Posterior cingulate gyrus (tissue), 11 donors: ENCODE measurements at regions not wholly inside any gene's neighbourhood (a gene's known extent, or its start where the extent isn't known, plus 50 kb on each side); places are given as distances from the start of the nearest gene placed in this dataset.
A peak's percentile ranks its signal among the peaks of the same experiment; 100 is the strongest.
"Not testable (repeated sequence)": the region's sequence is repeated elsewhere in the genome, so short reads cannot be mapped to it uniquely, and the experiment has no call there.

Experiments
- DNase-seq, 10 donors: peaks; one replicate each; pipeline versions ENCODE4 v3.0.0 to v3.0.0-alpha.2; 2020 to 2021; ENCODE audit warnings: mixed read lengths in 3 of 10
- intact Hi-C: fragments of 100-400 bp; cut with DNase I; formaldehyde crosslinking; loops from one replicate; pipeline ENCODE4 v1.15.1; 2023

DNA sequence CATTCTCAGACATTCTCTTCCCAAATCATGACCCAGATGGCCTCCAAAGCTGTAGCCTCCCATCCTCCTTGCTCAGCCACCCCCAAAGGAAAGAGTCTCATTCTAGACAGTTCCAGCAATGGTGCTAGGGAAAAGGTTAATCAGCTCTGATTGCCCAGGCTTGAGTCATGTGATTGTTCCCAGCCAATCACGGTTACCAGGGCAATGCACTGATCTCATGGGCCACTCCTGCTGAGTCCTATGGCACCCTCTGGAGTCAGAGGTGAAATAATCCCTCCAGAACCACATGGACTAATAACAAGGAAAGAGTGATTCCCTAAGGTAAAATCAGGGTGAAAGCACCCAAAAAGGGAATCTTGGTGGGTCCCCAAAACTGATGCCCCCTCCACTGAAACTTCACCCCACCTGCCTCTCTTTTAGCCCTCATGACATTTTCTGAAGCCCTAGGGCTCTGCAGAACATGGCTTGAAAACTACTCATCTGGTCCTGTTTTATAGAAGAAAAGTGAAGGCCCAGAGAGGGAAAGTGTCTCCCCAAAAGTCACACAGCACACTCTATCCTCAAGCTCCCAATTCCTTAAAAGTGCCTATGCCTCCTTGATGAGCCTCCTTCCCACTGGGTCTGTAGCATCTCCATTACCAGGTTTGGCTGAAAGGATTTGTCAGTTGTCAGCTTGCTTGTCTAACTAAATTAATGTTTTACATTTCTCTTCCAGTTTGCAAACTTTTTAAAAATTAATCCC is 203.7 kb downstream of the MN1 start:
- intact Hi-C loops: no loop called here
- peak in 1 of 10 donors; percentile 11 for DNase-seq

DNA sequence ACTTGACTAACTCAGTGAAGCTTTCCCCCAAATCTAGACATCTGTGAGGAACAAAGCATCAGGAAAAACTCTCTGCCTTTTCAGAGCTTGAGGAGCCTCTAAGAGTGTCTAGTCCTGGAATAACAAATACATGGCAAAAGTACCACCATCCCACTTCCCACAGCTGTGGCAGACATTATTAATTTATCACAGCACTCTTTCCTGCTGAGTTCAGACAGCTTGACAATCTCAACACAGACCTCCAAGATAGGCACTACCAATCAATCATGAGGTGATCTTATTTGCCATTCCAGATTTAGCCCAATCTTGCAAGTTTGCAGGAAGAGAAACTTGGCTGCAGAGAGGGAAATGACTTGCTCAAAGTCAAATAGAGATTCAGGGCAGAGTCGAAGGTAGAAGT is 202.8 kb downstream of the MN1 start:
- intact Hi-C loops: no loop called here
- DNase-seq: no peak

DNA sequence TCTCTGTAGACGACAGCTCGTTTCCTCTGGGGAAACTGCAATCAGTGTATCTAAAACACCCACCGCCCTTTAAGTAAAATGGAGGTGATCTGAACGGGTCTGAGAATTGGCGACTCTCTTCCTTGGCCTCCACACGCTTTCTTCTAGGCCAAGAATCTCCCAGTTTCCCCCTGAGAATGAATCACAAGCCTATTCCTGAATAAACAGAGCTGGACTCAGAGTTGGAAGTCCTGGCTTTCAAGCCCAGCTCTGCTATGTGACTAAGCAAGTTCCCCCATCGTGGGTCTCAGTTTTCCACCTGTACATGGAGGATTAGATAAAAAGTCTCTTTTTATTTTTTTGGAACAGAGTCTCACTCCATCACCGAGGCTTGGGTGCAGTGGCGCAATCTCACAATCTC is 200.4 kb downstream of the MN1 start:
- intact Hi-C loops: no loop called here
- no peak for DNase-seq

DNA sequence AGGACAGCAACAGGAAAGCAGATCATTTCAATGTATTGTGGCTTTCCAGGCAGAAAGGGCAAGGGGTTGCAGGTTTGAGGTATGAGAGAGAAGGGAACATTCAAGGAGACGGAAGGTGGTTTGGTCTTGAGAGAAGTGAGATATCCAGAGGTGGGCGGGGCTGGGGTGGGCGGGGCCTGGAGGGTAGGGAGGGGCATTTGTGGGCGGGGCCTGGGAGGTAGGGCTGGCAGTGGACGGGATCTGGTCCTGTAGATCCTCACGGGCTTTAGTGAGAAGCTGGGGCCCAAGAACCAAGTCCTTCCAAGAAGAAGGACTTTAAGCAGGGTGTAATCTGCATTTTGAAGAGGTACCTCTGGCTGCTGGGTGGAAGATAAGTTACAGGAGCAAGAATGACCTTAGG is 199.2 kb downstream of the MN1 start:
- no peak for DNase-seq
- intact Hi-C loops: no loop called here

DNA sequence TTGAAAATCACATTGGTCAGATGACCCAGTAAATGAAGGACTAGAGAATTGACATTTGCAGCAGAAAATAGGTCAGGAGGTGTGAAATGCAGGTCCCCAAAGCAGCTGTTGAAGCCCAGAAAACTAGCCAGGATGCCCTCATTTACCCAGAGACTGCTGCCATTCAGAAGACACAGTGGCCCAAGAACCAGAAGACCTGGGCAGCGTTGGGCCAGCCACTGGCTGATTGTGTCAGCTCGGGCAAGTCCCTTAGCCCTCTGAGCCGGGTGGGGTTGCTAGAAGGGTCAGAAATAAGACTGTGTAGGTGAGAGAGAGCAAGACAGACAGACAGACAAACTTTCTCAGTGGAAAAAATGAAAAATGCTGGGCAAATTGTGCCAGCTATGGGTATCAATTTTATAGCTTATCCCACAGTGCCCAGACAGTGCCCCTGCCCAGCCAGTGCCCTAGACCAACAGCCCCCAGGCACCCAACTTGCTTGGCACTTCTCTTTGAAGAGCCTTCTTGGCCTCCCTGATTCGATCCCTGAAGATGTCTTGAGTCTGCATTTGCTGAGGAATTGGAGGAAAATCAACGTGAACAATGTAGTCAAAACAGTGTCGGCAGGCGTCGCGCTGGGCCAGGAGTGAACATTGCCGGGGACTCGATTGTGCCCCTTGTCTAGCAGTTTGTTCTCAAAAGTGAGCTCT is 198.3 kb downstream of the MN1 start:
- intact Hi-C loops: no loop called here
- peak in 1 of 10 donors; percentile 43 for DNase-seq

DNA sequence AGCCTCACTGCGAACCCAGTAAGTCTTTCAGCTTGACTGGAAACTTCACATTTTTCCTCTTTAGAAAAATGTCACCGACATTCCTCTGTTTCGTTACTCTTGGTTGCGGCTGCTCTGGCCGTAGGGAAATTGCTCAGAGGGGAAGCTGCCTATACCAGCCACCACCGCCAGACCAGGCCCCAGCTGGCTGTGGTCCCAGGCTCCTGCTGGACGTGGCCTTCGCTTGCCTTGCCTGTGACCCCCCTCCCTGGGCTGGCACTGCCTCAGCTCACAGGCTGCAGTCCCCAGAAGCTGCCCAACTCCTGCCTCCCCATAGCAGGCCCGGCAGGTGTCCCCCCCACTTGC is 197.8 kb downstream of the MN1 start:
- DNase-seq: peak in 1 of 10 donors; percentile 84
- intact Hi-C loops: no loop called here

DNA sequence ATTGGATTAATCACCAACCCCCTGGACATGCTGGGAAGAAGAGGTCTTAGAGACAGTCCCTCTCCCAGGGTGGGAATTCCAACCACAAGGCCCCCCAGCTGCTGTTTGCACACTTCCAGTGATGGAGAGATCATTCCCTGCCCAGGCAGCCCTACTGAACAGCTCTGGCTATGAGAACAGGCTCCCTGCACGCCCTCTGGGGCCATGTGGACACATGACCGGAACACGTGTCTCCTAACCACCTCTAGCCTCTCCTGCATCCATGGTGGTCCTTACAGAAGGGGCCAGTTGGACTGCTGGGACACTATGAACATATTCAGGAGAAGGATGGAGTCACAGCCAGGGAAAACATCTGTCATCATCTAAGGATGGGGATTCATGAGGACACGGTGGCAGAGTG is 196.2 kb downstream of the MN1 start:
- intact Hi-C loops: no loop called here
- DNase-seq: peak in 1 of 10 donors; percentile 70

DNA sequence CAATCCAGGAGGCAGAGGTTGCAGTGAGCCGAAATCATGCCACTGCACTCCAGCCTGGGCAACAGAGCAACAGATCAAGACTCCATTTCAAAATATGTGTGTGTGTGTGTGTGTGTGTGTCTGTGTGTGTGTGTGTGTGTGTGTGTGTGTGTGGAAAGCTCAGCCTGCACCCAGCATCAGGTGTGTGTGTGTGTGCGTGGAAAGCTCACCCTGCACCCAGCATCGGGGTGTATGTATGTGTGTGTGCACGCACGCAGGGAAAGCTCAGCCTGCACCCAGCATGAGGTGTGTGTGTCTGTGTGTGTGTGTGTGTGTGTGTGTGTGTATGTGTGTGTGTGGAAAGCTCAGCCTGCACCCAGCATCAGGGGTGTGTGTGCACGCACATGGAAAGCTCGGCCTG is 193.8 kb downstream of the MN1 start:
- DNase-seq, intact Hi-C loops: not testable (repeated sequence)

DNA sequence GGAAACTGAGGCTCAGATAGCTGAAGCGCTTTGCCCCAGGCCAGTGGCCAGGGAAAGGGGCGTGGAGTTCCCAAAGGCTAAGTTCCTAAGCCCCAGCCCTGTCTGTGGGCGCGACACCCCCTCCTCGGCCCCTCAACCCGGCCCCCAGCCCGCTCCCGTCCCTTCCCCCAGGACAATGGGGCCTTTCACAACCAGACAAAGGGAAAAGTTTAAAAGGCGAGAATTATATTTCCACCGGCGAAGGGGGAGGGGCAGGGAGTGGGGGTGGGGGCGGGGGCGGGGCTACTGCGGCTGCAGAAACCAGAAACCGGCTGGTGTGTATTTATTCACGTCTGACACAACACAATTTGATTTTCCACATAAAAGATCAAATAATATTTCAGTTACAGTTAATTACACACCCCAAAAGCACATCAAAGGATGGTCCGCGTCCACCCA is 192.1 kb downstream of the MN1 start:
- DNase-seq: peak in 3 of 10 donors; percentile 2 to 78 (median 40)
- intact Hi-C loops: no loop called here

DNA sequence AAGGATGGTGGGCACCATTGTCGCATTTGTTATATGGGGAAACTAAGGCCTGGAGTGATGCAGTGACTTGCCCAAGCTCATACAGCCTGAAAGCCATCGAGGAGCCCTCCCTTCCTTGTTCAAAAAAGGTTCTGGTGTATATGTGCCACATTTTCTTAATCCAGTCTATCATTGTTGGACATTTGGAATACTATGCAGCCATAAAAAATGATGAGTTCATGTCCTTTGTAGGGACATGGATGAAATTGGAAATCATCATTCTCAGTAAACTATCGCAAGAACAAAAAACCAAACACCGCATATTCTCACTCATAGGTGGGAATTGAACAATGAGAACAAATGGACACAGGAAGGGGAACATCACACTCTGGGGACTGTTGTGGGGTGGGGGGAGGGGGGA is 191.4 kb downstream of the MN1 start:
- intact Hi-C loops, DNase-seq: not testable (repeated sequence)

DNA sequence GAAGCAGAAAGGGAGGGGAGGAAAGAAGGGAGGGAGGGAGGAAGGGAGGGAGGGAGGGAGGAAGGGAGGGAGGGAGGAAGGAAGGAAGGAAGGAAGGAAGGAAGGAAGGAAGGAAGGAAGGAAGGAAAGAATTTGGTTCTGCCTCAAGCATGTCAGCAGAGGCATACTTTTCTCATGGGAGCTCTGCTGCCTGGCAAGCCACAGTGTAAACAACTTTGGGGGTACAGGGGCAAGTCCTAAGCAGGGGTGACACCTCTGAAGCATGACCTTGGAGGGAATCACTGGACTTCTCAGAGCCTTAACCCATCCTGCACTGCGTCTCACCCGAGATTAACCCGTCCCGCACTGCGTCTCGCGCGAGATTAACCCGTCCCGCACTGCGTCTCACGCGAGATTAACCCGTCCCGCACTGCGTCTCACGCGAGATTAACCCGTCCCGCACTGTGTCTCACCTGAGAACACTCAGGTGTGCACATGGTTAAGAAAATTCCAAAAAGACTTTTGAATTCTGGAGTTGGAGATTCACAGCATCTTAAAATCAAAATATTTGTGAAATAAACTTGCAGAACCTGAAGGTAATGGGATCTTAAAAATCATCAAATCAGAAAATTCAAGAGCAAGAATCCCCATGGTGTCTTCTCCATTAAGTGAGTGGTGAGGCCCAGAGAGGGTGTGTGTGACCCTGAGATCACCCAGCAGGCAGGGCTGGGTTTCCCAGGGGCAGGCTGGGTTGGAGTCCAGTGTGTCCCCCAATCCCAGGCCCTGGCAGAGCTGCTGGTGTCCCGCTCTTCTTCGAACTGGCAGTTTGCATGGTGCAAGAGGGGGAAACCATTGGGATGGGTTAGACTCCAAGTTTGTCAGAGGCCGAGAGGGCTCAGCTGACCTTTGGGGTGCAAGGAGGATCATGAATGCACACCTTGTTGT is 190.4 kb downstream of the MN1 start:
- DNase-seq: peak in 2 of 10 donors; percentile 52 to 67
- intact Hi-C loops: no loop called here

DNA sequence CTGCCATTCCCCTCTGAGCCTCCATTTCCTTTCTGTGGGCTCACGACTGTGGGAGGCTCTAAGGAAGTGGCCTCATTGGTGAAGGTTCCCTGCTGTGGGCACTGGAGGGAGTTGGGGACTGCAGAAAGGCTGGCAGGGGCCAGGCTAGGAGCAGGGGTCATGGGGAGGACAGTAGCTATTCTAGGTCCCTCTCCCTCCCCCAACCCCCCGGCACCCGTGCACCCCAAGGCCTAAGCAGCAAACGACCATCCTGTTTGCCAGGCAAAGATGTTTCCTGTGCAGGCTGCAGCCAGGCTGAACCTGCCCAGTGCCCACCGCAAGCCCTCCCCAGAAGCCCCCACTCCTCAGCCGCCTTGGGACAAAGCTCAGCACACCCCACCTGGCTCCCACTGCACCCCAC is 189.4 kb downstream of the MN1 start:
- intact Hi-C loops: no loop called here
- peak in 2 of 10 donors; percentile 35 to 50 for DNase-seq

DNA sequence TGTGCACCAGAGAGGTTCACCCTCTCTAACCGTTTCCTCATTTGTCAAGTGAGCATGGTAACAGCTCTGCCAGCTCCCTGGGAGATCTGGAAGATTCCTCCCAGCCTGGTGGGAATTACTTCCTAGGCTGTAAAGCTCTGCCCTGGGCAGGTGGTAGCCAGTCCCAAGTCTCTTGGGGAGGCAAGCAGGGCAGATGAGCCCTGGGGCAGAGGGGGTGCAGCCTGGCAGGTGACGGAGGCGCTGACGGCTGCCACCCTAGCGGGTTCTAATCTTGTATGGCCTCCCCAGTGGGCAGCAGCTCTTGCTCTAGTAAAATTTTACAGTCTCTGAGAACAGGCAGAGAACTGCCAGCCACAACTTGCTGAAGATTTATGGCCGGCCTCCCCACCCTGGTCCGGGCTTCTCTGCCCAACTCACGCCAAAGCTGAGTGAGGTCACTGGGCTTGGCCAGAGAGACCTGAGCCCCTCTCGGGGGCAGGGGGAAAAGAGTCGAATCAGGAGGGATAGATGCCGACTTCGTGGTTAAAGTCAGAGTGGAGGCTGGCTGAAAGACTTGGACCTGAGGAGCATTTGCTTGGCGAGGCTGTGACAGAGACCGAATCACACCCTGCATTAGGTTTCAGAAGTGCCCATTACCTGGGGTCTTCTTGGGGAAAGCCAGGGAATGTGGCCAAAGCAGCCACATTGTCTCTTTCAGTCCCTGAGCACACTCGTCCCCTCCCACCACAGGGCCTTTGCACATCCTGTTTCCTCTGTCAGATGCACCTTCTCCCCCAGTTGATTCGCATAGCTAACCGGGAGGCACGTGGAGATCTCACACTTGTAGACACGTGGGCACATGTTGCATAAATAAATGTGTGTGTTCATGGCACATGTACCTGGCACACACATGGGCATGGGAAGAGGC is 188.2 kb downstream of the MN1 start:
- intact Hi-C loops: no loop called here

DNA sequence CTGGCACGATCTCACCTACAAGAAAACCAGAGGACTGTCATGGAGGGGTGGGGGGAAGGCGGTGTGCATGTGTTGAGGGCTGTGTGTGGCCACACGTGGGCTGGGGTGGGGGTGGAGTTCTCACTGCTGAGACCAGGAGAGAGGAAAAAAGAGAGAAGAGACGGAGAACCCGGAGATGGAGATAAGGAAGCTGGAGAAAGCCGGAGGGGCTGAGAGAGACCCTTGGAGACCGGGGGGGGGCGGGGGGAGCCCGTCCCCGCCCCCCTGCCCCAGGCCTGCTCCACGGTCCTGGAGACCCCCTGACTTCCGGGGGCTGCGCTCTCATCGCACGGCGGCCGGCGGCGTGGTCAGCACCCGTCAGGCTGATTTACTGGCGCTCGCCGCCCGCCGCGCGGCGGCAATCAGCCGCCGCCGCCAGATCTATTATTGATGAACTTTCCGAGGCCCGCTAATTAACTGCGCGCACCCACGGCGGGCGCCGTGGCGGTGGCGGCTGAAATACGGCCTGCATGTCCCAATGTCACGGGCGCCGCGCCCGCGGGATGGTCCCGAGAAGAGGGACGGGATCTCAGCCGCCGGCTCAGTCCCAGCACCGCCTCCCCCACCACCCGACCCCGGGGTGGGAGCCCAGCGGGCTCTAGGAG is 187.4 kb downstream of the MN1 start:
- intact Hi-C loops: no loop called here
- peak in 2 of 10 donors; percentile 51 to 59 for DNase-seq

More for the DNA sequence above, 188.2 kb downstream of the MN1 start:
- peak in 1 of 10 donors; percentile 67 for DNase-seq

DNA sequence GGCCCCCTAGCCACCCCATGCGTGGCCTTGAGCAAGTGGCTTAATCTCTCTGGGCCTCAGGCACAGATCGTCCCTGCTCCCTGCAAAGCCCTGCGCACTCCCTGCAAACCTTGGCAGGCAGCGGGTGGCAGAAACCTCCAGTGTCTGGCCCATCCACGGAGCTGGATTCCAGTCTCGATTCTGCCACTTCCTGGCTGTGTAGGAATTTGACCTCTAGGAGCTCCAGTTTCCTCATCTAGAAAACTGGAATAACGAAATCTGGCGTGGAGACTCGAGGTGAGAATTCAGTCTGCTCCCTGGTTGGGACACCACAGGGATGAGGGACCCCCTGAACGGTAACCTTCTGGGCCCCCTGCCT is 186.9 kb downstream of the MN1 start:
- intact Hi-C loops: no loop called here

DNA sequence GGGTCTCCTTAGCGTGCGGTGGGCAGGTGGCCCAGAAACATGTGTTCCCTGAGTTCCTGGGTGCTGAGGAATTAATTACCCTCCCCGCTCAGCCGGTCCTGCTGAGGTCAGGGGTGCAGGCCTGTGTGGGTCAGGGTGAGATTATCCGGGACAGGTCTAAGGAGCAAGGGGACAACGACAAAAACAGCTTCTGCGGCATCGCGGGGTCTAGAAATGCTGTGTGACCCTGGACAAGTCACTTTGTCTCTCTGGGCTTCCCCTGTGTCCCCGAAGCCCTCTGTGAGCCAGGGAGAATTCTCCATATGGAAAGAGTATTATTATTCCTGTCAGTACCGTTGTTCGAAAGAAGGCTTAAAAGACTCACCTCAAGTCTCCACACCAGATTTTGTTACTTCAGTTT is 186.1 kb downstream of the MN1 start:
- peak in 2 of 10 donors; percentile 46 to 54 for DNase-seq
- intact Hi-C loops: no loop called here

More for the DNA sequence above, 186.9 kb downstream of the MN1 start:
- peak in 1 of 10 donors; percentile 34 for DNase-seq

DNA sequence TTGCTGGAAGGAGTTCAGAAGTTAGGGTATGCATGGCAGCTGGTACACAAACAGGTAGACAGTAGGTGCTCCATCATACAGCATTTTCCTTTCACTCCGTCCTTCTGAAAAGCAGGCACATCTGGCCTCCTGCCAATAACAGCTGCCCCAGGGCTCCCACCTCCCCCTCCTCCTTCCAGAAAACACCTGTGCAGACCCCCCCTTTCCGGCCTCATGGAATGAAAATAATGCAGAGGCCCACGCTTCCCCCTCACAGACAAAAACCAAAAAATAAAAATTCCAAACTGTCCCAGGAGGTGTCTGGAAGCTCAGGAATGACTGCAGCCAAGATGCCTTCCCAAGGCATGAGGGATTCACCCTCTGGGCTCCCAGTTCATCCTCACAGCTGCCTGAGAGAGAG is 185.5 kb downstream of the MN1 start:
- intact Hi-C loops: no loop called here
- DNase-seq: peak in 2 of 10 donors; percentile 18 to 57

DNA sequence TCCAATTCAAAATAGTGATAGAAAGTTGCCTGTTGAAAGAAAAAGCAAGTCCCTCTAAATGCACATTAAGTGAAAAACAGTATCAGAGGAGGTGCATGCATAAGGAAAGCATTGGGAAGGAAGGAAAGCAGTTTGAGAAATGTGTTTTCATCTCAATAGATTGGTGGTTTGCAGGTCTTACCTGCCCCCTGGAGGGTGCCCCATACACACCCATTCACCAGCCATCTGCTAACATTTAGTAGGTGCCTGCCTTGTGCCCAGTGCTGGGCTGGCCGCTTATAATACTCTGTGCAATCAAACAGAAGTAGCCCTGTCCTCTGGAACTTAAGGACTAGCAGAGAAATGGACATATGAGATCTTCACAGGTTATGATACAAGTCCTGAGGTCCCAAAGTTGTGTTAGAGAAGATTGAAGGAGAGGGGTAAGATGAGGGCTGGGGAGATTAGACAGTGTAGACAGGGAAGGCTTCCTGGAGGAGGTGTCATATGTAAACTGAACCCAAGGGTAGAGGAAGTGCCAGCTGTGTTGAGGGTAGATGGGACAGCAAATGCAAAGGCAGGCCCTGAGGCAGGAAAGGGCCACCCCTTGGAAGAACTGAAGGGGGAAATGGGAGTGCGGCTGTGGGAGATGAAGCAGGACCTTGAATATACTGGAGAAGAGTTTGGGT is 184.2 kb downstream of the MN1 start:
- DNase-seq: peak in 1 of 10 donors; percentile 17
- intact Hi-C loops: no loop called here
